ENCODE measurements at regions not wholly inside any gene's neighbourhood (a gene's known extent, or its start where the extent isn't known, plus 50 kb on each side); places are given as distances from the start of the nearest gene placed in this dataset.

GRCh38 chr5:1974501-1975405, 92.0 kb upstream of the IRX4 start:
- TF ChIP-seq CTCF (IDR thresholded peaks at IDR 0.05; ENCODE audit: low read depth, low read length) (no peak), EZH2phosphoT487 (IDR thresholded peaks at IDR 0.05; ENCODE audit: low read depth) (no peak)

Data from OCI-LY3 (cell line).